SIG-M5 treated with dmso at 0.1 percent for 504 hours (cell line): ENCODE measurements at regions not wholly inside any gene's neighbourhood (a gene's known extent, or its start where the extent isn't known, plus 50 kb on each side); places are given as distances from the start of the nearest gene placed in this dataset.

Source experiments
- DNase-seq: peaks from one replicate; lab custom pipeline; 2025; ENCODE audit not compliant: unreplicated experiment; lab: John Stamatoyannopoulos, UW

DNA sequence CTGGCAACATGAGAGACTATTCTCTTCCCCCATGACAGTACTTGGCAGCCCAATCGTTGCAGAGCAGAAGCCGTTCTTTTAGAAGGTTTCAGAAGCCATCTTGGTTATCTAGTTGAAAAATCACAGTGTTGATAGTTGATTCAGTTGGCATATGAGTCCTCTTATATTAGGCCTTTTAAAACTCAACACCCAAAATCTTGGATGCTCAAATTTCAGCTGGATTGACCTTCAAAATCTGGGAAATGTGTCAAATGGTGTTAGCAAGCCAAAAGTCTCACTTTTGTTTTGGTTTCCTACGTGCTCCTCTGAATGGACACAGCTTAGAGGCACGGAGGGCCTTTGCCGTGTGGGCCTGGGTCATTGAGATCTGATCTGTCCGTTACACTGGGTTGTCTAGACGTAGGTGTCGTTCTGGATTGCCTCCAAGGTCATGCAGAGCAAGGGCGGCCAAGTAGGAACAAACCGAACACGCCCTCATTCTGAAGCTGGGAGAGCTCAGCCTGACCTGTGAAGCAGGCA, 59.3 kb upstream of the BMPER start:
- DNase-seq: no peak

DNA sequence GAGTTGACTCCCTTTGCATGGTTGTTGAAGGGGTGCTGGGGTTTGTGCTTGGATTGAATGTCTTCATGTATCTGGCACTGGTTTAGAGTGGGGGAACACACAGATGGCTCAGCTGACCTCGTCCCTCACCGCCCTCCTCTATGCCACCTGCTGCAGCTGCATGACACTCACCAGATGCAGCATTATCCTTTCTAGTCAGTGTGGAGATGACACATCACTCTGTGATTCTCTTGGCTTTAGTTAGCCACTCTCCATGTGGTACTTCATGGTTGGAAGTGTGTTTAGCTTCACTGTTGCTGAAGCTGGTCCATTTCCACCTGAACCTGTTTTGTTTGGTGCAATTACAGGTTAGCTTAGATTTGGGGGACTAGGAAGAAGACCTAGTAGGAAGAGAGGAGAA, 56.3 kb upstream of the BMPER start:
- DNase-seq: no peak

DNA sequence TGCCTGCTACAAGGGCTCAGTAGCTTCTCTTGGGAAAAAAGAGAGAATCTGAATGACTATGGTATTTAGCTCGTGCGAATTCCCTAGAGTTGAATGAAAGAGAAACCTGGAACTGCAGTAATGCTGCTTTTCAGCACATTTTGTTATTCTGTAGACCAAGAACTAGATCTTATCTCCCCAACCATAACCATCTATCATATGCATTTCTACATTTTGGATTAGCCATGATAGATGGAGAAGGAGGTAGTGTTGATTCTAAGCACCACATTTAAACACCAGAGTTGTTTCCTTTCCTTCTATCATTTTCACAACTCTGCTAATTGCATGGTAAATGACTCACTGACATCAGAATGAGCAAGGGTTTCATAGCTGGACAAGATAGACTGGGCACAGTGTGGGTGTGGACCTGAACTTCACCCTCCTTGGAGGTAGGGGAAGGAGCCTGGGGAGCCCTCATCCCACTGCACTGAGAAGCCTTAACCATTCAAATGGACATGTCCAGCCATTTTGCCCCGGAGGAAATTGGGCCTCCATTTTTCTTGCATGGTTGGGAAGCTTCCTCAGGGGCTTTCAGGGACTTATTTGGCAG, 55.3 kb upstream of the BMPER start:
- no peak for DNase-seq

DNA sequence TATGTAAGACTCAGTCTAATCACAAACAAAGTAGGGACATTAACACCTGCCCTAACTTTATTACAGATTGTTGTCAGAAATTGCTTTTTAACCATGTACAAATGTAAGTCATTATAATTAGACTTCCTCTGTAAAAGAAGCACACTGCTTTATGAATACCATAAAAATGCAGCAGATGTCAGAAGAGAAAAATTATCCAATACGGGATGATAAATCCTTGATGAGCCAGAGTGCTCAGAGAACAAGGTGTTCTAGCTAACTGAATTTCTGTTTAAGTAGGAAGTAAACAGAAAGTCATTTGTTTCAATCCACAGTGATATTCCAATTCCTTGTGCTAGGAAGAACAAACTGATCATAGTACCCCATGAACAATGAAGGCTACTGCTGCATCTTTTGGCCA, 54.6 kb upstream of the BMPER start:
- no peak for DNase-seq

GRCh38 chr7:33852838-33853237, 52.5 kb upstream of the BMPER start:
- DNase-seq: no peak

DNA sequence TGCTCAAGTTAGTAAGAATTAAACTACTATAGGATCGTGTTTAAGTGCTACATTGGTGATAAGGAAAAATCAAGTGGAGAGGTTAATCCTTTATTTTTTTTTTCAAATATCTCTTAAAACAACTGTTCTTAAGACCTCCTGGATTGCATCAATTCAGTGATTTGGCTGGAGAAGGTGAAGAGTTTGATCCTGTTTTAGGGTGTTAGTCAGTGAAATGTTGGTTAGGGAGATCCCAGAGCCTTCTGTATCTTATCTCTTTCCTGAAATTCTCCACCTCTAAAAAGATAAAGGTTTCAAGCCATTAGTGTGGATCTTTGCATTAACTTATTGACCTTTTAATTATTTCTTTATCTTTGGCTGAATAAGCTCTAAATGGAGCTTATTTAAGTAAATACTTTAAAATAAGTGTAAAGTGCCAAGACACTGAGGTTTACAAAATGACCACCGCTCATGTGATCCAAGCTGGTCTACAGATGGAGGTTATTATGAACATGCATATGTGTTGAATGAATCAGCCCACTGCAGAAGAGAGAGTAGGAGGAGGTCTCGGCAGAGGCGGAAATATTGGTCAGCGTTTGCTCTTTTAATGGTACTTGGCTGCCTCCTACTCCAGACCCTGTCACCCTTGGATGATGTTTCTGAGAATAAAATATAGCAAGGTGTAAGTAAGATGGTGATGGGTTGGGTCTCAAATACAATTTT, 51.8 kb upstream of the BMPER start:
- DNase-seq: no peak

GRCh38 chr7:33854178-33854577, 51.2 kb upstream of the BMPER start:
- no peak for DNase-seq

GRCh38 chr7:33854801-33855350, 50.5 kb upstream of the BMPER start:
- no peak for DNase-seq
